ENCODE measurements at regions not wholly inside any gene's neighbourhood (a gene's known extent, or its start where the extent isn't known, plus 50 kb on each side); places are given as distances from the start of the nearest gene placed in this dataset.

DNA sequence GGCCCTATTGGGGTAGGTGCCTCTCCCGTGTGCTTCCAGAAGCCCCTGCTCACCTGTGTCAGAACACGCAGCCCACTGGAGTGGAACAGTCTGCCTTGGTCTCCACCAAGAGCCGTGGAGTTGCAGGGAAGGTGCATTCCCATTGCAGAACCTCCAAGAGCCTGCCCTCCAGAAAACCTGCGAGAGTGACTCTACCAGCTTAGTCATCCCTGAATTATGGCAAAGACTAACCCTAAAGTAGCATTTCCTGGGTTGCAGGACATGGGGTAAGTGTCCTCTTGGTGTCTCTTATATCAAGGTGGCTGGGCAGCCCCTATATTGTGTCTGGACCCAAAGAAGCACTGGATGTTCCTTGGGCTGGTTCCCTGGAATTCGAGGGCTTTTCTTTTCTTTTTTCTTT lies 224.6 kb downstream of the BCOR start:
- TF ChIP-seq, protein P1, sequence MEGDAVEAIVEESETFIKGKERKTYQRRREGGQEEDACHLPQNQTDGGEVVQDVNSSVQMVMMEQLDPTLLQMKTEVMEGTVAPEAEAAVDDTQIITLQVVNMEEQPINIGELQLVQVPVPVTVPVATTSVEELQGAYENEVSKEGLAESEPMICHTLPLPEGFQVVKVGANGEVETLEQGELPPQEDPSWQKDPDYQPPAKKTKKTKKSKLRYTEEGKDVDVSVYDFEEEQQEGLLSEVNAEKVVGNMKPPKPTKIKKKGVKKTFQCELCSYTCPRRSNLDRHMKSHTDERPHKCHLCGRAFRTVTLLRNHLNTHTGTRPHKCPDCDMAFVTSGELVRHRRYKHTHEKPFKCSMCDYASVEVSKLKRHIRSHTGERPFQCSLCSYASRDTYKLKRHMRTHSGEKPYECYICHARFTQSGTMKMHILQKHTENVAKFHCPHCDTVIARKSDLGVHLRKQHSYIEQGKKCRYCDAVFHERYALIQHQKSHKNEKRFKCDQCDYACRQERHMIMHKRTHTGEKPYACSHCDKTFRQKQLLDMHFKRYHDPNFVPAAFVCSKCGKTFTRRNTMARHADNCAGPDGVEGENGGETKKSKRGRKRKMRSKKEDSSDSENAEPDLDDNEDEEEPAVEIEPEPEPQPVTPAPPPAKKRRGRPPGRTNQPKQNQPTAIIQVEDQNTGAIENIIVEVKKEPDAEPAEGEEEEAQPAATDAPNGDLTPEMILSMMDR (IDR thresholded peaks at IDR 0.05 in 8 of 11, conservative IDR thresholded peaks at IDR 0.05 in 3 of 11), result no peak
- TF ChIP-seq POLR2AphosphoS5 (IDR thresholded peaks at IDR 0.05), result no peak
- no peak for TF ChIP-seq POLR2A (IDR thresholded peaks at IDR 0.05)

All from spleen (tissue), 7 donors.